ENCODE measurements at regions not wholly inside any gene's neighbourhood (a gene's known extent, or its start where the extent isn't known, plus 50 kb on each side); places are given as distances from the start of the nearest gene placed in this dataset.
"Not testable (repeated sequence)": the region's sequence is repeated elsewhere in the genome, so short reads cannot be mapped to it uniquely, and the experiment has no call there.

DNA sequence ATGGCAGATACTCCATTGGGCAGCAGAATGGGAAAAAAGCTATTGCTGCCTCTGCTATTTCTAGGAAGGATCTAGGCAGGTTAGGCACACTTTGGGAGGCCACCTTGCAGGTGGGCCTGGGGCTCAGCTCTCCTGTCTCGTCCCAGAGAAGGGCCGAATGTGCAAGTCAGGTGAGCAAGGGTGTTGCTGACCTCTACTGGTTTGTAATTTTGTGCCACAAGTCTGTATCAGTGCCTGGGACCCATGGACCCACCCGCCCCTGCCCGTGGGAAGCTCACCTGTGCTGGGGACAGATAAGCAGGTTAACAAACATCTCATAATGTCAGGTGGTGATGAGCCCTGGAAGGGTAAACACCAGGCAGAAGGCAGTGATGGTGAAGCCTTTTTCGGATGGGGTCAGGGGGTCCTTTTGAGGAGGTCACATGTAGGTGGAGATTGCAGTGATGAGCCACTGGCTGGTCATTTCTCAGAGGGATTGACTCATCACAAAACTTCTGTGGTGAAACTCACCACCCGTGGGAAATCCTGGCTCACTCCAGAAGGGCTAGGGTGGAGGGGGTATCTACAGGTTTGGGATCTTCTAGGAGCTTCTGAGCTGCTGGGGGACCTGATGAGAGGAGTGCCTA lies 161.3 kb downstream of the KLF13 start:
- no peak for DNase-seq (ENCODE audit: low read depth, low spot score)

DNA sequence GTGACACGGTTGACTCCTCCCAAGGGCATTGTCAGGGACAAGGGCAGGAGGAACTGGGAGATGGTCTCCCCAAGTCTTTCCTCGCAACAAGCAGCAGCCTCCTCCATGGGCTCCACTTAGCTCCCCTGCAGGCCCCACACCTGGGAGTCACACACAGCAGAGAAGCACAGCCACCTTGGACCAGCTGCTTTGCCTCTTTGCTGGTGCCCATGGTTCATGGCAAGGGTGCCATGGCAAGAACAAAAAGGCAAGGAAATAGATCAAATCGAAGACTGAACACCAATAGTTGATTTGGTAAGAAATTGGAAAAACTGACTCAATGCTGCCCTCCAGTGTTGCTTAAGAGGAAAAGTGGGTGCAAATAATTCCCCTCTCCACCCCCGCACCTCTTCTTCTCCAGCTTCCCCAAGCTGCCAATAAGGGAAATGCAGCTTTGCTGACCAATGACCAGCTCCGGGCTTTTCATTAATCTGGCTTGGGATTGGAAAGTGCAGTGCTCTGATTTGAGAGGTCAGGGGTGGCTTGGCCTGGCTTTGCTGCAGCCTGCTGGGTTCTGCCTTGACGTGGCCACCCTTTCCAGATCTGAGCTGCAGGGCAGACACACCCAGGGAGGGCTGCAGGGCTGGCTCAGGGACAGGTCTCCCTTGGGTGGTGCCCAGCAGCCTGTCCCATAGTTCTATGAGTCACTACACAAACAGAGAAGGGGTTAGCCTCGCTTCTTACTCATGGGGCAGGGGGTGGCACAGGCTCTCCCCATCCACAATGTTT lies 162.0 kb downstream of the KLF13 start:
- peak; percentile 78 for DNase-seq (ENCODE audit: low read depth, low spot score)

DNA sequence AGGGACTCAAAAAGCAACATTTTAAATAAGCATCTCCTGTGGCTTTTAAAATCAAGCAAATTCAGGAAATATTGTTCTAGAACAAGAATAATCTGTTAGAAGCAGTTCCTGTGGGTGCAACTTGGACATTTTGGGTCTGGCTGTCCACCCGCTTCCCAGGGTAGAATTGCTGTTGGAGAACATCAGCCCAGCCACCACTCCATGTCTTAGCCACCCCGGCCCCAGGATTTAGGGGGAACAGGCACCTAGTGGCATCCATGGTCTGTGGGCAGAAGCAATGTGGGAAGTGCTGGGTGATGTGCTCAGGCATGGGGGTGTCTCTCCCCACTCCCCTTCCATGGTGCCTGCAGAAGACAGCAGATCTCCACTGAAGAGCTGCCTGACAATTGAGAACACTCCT lies 162.6 kb downstream of the KLF13 start:
- DNase-seq (ENCODE audit: low read depth, low spot score): no peak

DNA sequence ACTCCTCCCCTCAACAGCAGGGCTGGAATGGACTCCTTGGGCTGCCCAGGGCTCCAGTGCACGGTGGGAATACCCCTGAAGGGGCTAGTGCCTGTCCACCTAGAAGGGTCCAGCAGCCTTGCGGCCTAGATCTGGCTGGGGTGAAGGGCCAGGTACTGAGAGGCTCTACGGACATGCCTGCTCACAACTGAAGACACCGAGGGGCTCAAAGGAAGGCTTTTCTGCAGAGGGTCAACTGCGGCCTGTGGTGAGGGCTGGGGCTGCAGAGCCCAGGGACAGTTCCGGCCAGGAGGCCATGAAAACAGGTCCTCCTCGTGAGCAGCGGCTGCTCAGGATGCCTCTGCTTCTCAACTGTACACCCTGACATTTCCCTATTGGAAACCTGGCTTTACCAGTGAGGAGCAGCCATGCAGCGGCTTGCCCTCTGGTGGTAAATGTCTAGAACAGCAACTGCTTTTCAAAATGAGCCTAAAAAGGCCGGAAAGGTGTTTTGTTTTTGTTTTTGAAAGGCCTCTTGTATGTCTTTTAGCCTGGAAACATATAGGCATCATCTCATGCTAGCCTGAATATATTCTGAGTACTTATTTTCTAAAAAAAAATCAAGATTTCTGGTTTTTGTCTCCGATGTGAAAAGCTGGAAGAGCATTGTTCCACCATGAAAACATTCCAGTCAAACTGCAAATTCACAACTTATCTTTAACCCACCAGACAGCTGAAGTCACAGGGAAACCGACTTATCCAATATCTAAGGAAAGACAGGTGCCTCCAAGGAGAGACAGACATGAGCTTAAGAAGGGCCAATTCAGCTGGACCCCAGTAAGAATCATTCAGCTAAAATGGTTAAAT lies 163.4 kb downstream of the KLF13 start:
- DNase-seq (ENCODE audit: low read depth, low spot score): peak; percentile 29

DNA sequence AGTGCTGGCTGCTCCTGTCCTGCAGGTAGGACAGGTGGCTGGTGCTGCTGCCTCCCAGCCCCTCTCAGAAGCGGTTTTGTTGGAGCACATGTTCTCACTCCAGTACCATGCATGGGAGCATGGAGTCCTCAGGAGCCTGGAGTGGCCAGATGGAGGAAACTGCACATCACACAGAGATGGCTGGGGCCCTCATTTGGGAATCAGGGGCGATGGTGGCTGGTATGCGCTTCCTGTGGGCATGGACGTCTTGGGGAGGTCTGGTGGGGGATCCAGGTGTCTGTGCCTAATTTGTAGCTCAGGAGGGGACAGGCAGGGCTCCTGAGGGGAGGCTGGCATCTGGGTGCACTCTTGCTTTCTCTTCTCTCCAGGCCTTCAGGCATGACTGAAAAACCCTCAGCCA lies 168.2 kb downstream of the KLF13 start:
- no peak for DNase-seq (ENCODE audit: low read depth, low spot score)

DNA sequence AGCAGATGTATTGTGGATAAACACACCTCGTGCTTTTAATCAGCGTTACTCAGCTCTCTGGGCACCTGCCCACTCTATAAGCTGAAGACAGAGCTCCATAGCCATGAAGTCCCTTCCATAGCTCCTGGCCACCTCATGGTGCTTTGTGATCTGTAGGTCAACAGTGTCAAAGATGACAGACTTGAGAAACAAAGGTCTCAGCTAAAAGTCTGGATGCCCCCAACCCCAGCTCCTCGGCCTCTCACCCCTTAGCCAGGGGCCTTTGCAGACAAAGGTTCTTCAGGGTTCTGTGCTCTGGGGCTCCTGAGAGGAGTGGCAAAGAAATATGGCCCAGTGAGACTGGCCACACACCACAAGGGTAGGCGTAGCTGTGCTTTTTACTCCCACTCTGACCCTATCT lies 168.6 kb downstream of the KLF13 start:
- DNase-seq (ENCODE audit: low read depth, low spot score): no peak

DNA sequence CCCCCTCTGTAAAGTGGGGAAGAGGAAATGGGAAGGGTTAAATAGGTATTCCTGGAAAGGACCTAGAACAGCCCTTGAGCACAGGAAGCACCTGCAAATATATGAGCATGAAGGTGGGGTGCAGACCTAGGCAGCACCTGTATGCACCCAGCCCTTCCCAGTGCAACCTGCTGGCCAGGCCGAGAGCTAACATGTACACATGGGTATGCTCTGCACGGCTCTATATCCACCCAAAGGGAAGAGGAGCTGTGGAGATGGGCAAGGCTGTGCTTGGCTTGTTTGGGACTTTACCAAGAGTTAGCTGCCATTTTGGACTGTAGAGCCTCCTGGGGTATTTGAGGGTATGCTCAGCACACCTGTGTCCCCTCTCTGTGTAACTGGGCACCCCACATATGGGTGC lies 171.2 kb downstream of the KLF13 start:
- DNase-seq (ENCODE audit: low read depth, low spot score): no peak

DNA sequence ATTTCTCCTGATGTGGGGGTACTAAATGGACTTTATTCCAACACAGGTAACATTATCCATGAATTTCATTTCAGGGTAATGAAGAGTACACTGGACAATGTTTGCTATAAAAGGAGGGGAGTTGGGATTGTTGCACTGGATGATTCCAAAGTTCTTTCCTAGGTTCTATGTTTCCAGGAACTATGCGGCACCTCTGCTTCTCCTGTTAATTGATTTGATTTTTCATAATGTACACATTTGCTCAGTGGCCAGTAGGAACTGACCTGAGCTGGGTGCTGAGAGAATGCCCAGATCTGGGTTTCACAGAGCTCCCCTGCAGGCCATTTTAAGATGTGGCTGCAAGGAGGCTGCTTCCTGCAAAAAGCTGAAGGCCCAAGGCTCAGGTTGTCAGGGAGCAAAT lies 171.7 kb downstream of the KLF13 start:
- no peak for DNase-seq (ENCODE audit: low read depth, low spot score)

DNA sequence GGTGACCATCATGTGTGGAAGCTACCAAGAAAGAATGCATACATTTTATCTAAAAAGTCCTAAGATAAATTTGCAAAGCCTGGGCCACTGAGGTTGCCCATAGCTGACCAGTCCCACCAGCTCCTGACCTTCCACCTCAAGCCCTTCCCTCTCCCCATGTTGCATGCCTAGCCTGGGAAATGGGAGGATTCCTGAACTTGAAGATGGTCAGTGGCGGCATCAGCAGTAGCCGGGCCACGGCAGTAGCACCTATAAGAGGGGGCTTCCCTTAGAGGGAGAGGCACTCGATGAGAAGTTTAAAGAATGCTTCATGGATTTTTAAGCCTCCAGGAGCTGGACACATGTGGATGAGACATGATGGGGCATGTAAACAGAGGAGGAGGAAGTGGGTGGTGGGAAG lies 172.1 kb downstream of the KLF13 start:
- DNase-seq (ENCODE audit: low read depth, low spot score): no peak

DNA sequence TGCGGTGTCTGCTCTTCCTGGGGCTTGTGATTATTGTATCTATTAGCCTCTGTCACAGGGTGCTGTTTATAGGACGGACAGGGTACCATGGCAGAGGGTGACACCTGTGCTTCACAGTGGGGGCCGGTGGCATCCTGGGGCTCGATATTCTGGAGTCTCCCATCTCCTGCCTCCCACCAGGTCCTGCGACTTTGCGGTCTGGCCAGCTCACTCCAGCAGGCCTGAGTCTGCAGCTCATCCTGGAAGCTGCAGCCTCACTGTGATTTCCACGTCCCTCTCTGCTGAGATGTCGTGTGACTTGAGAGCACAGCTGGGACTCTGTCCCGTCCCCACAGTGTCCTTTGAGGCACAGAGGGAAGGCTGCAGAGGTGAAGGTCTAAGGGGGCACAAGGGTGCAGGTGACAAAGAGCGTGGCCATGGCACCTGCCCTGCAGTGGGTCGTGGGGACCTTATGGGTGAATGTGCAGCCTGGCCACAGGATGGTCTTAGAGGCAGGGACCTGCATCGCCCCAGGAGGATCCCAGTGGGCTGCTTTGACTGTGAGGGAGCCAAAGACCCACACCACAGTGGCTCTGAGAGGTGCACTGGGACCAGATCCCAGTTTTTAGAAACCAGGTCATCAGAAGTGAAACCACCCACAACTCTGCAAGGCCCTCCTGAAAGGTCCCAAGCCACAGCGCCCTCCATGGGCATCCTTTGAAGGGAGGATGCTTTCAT lies 172.8 kb downstream of the KLF13 start:
- DNase-seq (ENCODE audit: low read depth, low spot score): no peak

DNA sequence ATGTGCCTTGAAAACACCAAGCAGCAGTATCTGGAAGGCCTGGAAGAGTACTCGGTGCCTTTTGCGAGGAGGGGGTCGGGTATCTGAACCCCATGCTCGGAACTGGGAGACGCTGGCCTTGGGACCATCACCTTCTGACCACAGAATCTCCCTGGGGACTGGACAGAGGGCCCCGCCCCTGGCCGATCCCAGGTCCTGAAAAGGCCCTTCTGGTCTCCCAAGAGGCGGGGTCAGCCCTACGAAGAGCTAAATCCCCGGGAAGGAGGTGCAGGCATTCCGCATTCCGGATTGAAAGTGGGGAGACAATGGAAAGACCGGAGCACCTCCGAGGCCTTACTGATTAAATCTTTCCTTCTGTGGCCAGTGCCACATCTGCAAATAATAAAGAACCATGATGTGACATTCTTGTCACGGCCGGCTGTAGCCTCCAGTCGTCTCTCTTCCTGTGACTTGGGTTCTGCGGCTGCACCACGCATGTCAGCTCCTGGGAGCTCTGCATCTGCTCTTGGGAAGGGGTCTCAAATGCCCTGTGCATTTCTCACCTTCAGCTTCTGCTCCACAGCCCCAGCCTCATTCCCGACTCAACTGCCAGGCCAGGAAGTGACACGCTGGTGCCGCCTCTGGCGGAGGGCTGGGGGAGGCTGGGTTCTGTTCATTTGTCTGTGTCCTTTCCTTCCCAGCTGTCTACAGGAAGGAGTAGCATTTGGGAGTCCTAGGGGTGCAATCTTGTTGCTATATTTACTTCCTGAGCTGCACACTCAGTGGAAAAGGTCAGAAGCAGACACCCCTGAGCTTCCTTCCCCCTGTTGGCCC lies 173.5 kb downstream of the KLF13 start:
- no peak for DNase-seq (ENCODE audit: low read depth, low spot score)

DNA sequence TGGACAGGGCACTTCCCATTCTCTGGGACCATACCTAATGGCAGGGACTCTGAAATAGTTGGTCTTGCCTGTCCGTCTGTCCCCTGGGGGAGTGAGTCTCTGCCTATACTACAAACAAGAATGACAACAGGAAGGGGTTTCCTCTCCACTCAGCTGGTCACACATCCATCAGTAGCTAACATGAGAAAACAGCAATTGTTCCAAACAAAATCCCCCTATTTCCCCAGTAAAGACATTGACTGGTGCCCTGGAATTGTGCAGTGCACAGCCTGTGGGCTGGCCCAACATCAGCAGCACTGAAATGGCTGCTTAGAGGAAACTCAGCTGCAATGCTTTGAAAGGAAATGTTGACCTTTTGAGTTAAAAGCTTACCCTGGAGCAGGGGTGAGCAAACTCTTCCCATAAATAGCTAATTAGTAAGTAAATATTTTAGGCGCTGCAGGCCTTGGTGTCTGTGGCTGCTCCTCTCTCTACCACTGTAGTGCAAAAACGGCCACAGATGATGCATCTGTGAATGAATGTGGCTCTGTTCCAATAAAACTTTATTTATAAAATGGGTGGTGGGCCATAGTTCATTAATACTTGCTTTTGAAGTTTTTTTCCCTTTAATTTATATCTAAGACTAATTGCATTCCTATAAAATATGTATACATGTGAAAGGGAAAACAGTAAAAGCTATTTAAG lies 174.3 kb downstream of the KLF13 start:
- no peak for DNase-seq (ENCODE audit: low read depth, low spot score)

DNA sequence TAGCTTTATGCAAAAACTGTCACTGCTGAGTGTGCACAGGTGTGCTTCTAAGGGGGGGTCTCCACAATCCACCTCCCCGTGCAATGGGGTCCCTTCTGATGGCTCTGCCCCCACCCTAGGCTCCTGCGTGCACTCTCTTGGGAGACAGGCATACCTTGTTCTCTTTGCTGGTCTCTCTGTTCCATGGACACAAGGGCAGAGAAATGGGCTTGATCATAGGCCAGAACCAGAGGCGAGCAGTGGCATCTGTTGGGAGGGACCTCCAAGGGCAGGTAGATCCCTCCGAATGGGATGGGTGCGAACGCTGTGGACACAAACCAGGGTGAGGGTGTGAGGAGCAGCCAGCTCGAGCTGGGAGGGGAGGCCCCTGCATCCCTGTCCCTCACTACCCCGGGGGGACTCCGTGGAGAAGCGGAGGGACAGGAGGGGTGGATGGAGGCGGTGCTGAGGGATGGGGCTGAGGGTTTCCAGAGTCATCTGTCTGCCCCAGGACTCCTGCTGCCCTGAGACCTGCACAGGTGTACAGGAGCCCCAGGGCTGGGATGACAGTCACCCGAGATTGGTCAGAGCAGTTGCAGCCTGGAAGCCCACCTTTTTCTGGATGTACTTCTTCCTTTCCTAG lies 175.0 kb downstream of the KLF13 start:
- DNase-seq (ENCODE audit: low read depth, low spot score): no peak

DNA sequence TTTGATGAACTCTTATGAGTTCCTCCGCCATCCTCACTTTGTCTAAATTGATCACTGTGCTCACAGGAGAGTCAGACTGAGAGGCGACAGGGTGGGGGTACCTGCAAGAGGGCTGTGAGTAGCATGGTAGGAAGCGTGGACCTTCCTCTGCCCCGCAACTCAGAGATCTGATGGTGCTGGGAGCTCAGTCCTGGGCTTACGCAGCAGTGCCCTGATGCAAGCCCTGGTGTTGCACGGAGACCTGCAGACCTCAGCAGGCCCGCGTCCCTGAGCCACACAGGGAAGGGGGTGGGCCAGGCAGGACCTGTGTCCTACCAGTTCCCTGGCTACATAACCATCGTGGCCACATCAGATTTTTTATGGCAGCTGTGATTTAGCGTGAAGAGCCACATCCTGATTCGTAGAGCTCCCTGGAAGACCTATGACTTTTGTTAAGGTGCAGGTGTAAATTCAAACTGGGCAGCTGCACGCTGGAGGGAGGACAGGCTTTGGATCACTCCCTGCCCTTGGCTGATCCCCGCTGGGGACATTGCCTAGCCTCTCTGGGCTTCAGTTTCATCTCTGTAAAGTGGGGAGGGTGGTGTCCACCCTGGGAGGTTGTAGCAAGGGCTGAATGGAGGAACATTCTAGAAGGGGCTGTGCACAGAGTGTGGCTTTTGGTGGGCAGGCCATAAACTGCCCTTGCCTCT lies 176.1 kb downstream of the KLF13 start:
- DNase-seq (ENCODE audit: low read depth, low spot score): no peak

DNA sequence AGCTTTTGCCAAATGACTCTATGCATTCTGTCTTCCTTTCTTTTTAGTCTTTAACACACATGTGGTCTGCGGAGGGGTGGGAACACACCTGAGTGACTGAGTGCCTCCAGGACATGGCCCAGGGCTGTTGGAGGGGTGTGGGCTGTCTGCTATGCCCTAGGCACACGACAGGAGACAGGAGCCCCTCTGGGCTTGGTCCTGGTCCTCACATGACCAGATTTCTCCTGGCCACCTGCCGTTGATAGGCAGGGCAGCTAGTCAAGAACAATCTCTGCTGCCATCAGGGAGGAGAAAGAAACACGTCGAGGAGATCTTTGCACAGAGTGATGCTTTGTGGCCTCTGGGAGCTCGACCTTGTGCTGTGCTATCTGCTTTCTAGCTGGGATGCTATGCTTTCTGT lies 176.6 kb downstream of the KLF13 start:
- DNase-seq (ENCODE audit: low read depth, low spot score): no peak

DNA sequence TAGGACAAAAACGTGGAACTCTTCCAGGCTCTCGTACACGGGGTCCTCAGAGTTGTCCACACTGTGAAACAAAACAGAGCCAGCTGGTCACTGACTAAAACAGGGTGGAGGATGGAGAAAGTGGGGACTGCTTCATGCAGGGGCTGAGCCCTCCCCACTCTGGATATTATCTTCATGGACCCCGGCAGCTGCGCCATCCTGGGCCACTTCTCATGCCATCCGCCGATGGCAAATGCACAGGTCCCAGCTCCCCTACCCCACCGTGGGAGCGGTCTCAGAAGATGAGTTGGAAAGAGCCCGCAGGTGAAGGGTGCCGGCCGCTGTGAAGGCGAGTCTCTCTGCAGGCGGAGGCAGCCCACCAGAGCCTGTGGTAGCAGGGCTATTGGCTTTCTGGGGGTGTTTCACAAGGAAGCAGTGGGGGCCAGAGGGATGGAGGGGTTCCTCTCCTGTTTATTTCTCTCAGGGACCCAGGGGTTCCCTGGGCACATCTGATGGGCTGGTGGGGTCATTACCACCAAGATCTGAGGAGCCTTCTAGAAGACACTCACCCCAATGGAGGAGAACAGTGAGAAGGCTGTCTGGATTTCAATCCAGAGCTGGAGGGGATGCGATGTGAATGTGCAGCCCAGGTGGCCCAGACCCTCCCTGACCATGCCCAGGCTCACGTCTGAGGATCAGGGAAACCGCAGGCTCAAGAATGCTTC lies 177.3 kb downstream of the KLF13 start:
- DNase-seq (ENCODE audit: low read depth, low spot score): no peak

DNA sequence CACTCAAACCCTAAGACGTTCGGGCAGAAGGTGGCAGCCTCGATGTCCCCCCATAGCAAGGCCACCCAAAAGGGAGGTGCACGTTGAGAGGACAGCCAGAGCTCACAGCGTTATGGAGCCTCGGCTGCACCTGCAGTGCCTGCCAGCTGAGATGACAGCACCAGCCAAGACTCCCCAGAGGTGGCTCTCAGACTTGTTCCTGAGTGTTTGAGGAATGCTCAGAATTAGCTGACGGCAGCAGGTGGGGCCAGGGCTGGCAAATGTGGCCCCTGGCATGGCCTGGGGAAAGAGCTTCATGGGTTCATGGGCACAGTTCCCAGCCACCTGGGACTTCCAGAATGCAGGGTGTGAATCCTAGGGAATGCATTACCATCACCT lies 177.8 kb downstream of the KLF13 start:
- DNase-seq (ENCODE audit: low read depth, low spot score): no peak

DNA sequence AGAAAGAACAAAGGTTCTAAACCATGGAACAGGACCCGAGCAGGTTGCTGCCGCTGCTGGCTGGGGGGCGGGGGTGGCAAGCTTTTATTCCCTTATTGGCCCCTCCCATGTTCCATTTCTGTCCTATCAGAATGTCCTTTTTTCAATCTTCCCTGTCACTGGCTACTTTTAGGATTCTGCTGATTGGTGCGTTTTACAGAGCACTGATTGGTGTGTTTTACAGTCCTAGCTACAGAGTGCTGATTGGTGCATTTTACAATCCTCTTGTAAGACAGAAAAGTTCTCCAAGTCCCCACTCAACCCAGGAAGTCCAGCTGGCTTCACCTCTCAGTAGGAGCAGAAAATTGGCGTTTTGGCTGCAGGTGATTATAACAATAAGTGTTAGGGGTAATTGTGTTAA lies 180.9 kb downstream of the KLF13 start:
- not testable (repeated sequence) for DNase-seq (ENCODE audit: low read depth, low spot score)

DNA sequence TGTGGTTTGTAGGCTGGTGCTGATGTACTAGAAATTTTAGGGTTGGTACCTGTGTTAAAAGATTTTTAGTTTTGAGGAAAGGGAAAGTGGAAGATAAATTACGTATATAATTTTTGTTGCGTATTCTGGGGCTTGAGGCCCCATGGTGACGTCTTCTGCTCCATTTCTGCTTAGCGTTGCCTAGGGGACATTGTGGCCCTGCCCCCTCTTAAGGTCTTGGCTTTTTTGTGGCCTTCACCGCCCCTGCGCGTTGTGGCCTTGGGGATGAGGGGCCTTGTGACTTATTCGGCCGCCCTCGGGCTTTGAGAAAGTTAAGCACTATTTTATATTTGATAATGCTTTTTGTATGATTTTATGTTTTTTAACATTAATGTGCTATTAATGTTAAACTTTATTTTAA lies 182.0 kb downstream of the KLF13 start:
- no peak for DNase-seq (ENCODE audit: low read depth, low spot score)

All from pulmonary artery endothelial cell (primary cell).